GM21447 (cell line): ENCODE measurements at regions not wholly inside any gene's neighbourhood (a gene's known extent, or its start where the extent isn't known, plus 50 kb on each side); places are given as distances from the start of the nearest gene placed in this dataset.
"Not testable (repeated sequence)": the region's sequence is repeated elsewhere in the genome, so short reads cannot be mapped to it uniquely, and the experiment has no call there.

Source experiments
- ATAC-seq: cut with Tn5 transposase; IDR thresholded peaks from one replicate; pipeline ENCODE4 v1.9.1; 2021; ENCODE audit not compliant: unreplicated experiment

GRCh38 chr1:227417756-227418480, 99.6 kb upstream of the CDC42BPA start:
- ATAC-seq, result no peak

DNA sequence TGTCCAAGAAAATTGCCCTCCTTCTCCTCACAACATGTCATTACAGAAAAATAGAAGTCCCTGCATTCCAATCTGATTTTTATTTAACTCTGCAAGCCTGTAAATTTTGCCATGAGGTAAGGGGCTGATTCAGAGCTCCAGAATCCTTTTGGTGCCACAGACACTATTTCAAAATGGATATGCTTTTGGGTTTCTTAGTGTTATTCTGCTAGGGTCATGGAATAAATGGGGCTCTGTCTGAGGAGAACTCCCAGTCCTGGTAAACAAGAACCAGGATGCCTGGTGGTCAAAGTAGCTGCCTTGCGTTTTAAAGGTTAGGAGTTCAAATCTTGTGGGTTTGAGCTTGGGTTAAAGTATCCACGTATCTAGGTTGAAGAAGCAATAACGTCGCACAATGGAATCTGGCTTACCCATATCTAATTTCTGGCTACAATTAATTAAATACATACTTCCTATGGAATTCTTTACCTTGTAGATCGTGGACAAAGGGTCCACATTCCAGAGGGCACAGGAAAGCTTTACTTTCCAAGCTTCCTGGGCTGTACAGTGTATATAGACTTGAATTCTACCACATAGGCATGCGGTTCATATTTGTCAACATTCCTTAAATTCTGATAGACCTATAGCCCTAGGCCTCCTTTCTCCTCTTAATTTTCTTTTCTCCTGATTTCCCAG, 98.0 kb upstream of the CDC42BPA start:
- ATAC-seq, result no peak

- ATAC-seq, result no peak
These were observed 97.0 kb upstream of the CDC42BPA start for GRCh38 chr1:227415115-227415790.

DNA sequence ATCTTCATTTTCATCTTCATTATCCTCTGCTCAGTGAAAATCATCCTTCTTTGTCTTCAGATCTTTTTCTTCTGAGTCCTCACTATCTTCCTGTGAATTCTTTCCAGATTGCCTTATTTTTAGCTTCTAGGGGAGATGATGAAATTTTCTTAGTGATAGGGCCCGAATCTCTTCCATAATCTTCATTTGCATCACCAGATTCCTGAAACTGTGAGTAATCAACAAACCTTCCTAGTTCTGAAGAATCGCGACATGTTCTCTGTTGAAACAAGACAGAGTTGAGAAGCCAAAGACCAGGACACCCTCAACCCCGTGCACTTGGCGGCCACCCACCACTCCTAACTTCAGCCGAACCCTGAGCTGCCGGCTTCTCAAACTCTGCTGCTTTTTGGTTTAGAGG, 92.8 kb upstream of the CDC42BPA start:
- no peak for ATAC-seq

DNA sequence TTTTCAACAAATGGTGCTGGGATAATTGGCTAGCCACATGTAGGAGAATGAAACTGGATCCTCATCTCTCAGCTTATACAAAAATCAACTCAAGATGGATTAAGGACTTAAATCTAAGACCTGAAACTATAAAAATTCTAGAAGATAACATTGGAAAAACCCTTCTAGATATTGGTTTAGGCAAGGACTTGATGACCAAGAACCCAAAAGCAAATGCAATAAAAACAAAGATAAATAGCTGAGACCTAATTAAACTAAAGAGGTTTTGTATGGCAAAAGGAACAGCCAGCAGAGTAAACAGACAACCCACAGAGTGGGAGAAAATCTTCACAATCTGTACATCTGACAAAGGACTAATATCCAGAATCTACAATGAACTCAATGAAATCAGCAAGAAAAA, 88.0 kb upstream of the CDC42BPA start:
- ATAC-seq, result not testable (repeated sequence)

- no peak for ATAC-seq
These were observed 85.2 kb upstream of the CDC42BPA start for GRCh38 chr1:227403535-227403934.

GRCh38 chr1:227401562-227402342, 83.5 kb upstream of the CDC42BPA start:
- no peak for ATAC-seq

DNA sequence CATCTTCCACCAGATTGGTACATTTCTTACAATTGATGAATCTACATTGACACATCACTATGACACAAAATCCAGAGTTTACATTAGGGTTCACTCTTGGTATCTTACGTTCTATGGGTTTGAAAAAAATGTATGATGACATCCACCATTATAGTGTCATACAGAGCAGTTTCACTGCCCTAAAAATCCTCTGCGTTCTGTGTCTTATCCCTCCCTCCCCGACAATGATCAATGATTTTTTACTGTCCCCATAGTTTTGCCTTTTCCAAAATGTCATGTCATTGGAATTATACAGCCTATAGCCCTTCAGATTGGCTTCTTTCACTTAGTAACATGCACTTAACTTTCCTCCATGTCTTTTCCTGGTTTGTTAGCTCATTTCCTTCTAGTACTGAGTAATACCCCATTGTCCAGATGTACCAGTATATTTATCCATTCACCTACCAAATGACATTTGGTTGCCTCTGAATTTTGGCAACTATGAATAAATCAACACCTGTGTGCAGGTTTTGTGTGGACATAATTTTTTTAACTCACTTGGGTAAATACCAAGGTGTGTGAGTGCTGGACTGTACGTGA, 80.9 kb upstream of the CDC42BPA start:
- no peak for ATAC-seq

- ATAC-seq, result no peak
These were observed 79.2 kb upstream of the CDC42BPA start for GRCh38 chr1:227397354-227397978.

- no peak for ATAC-seq
These were observed 78.5 kb upstream of the CDC42BPA start for GRCh38 chr1:227396539-227397353.

- no peak for ATAC-seq
These were observed 77.2 kb upstream of the CDC42BPA start for GRCh38 chr1:227395426-227396028.

DNA sequence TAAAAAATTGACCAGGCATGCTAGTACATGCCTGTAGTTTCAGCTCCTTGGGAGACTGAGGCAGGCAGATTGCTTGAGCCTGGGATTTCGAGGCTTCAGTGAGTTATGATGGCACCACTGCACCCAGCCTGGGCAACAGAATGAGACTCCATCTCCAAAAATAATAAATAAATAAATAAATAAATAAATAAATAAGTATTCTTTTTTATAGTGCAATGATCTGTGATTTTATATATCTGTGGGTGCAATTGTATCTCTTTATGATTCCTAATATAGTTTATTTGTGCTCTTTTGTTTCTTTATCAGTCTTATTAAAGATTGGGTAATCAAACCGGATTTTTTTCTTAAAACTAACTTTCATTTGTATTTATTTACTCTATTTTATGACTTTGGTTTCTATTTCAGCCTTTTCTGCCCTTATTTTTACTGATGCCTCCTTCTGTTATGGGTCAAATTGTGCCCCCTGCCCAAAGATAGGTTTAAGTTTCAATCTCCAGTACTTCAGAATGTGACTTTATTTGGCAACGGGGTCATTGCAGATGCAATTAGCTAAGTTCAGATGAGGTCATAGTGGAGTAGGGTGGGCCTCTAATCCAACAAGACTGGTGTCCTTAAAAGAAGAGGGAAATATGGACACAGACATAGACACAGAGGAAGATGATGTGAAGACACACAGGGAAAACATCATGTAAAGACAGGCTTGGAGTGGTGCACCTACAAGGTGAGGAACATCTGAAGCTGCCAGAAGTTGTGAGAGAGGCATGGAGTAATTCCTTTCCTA, 74.9 kb upstream of the CDC42BPA start:
- ATAC-seq, result no peak

GRCh38 chr1:227391879-227392278, 73.6 kb upstream of the CDC42BPA start:
- no peak for ATAC-seq

DNA sequence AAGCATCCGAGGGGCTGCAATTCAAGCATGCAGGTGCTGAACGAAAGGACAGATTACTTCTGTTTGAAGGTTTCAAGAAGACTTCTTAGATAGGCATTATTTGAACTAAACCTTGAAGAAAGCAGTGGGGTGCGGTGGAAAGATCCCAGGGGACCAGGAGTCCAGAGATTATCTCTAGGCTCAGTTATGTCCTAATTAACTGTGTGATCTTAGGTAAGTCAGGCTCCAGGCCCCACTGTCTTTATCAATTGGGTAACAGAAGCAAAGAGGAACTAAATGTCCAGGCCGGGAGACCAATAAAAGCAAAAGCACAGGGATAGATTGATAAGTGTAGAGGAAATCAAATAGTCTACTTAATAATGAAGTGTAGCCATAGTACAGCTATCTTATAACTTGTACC, 72.9 kb upstream of the CDC42BPA start:
- ATAC-seq, result no peak

DNA sequence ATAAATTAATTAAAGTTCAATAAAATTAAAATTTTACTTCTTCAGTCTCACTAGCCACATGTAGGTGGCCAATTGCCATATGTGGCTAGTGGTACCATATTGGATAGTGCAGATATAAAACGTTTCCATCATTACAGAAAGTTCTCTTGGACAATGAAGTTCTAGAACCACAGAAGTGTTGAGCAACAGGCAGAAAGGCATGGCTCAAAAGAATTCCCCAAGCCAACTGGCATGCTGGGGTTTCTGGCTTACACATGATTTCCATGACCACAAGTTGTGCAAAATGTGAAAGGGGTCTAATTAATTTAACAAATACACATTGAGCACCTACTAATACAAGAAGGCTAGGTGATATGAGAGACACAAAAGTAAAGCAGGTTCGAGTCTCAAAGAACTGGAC, 72.2 kb upstream of the CDC42BPA start:
- ATAC-seq, result no peak

DNA sequence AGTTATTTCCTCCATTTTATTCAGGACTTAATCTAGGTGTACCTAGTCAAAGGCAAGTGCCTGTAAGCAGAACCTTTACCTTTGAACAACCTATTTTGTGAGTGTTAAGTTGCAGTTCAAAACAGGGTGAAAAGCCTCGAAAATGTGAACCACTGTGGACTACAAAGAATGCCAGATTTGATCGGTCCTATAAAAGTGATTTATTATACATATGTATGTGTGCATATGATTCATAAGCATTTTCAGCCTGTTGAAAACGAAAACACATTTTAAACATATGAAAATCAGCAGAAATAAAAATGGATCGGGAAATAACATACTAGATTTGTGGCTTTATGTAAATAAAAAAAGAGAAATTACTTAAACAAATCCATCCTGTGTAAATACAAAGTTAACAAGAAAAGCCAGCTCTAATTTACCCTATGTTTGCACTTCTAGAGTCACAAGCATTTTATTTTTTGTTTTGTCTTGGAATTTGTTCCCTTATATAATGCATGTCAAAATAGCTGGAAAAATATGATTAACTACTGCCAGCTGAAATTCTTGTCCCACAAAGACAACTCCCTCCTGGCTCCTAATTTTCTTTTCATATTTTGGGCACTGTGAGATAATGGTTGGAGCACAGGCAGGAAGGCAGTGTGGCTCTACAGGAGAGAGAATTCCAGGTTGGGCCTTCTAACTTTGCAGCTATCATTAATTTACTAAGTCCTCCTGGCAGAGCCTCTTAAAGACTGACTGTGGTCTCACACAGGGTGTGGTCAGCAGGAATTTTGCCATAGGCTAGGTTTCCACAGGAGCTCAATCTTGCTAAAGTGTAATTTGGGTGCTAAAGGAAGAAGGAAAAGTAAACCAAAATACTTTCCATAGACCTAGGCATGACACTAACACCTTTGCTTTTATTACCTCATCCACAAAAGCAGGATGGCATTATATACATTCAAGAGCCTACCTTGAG, 70.2 kb upstream of the CDC42BPA start:
- ATAC-seq, result no peak

DNA sequence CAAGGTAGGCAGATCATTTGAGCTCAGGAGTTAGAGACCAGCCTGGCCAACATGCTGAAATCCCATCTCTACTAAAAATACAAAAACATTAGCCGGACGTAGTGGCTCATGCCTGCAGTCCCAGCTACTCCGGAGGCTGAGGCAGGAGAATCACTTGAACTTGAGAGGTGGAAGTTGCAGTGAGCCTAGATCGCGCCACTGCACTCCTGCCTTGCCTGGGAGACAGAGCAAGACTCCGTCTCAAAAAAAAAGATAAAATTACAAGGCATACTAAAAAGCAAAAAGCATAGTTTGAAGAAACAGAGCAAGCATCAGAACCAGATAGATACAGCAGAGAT, 61.2 kb upstream of the CDC42BPA start:
- ATAC-seq, result no peak
